BJ (cell line): ENCODE measurements at regions not wholly inside any gene's neighbourhood (a gene's known extent, or its start where the extent isn't known, plus 50 kb on each side); places are given as distances from the start of the nearest gene placed in this dataset.

Source experiments
- CTCF ChIA-PET: fragments of 350-600 bp; formaldehyde crosslinking; extraction: SDS; loops from one replicate; lab custom pipeline; 2021; ENCODE audit warnings: antibody characterized with exemption, inconsistent platforms; lab: Yijun Ruan, JAX
- POLR2A ChIA-PET: fragments of 300-600 bp; sonication (Branson Sonifier 250); formaldehyde crosslinking; extraction: SDS; loops from one replicate; lab custom pipeline; 2021; ENCODE audit warnings: antibody characterized with exemption; lab: Charles Lee
- DNase-seq: peaks from one replicate; pipeline ENCODE4 v3.0.0-alpha.2; 2011; ENCODE audit warnings: low read depth
- H3K27me3 ChIP-seq: 2 replicates; pipeline ENCODE4 v1.6.0; 2011; ENCODE audit warnings: low read length; ENCODE audit not compliant: control insufficient read depth, insufficient read depth
- H3K36me3 ChIP-seq: 2 replicates; pipeline ENCODE4 v1.5.1; 2011; ENCODE audit warnings: low read length; ENCODE audit not compliant: control insufficient read depth, insufficient read depth
- H3K4me3 ChIP-seq: 2 replicates; pipeline ENCODE4 v1.5.1; 2011; ENCODE audit warnings: low read depth, mild to moderate bottlenecking, control low read depth, low read length
- CTCF ChIP-seq: IDR thresholded peaks from 2 replicates; pipeline ENCODE4 v1.5.1; 2011; ENCODE audit warnings: low read depth, mild to moderate bottlenecking, control low read depth, inconsistent platforms, low read length, moderate library complexity; ENCODE audit not compliant: insufficient read depth

DNA sequence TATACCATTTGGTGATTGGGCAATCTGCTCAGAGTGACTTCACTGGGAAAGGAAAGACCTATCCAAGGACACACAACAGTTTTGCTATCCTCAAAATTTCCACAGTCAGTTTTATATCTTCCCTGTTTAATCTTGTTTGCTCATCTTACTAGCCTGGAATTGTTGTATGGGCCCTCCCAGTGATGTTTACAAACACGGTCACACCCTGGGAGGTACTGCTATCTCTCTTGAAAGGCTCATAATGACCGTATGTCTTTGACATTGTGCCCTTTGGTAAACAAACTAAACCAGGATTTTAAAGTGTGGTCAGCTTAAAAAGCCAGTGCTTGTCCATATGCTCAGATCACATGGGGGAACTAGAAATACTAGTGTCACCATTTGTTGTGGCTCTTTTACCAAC is 277.0 kb downstream of the CDH2 start:
- CTCF ChIA-PET = no interaction called here
- DNase-seq = no peak
- POLR2A ChIA-PET = no interaction called here
- no peak overlapping the region for H3K4me3 ChIP-seq
- H3K36me3 ChIP-seq = no peaks in the 10 kb centered on the region
- no peaks in the 10 kb centered on the region for H3K27me3 ChIP-seq
- TF ChIP-seq CTCF = no peak

- CTCF ChIA-PET = no interaction called here
- TF ChIP-seq CTCF = no peak
- no peaks in the 10 kb centered on the region for H3K36me3 ChIP-seq
- no peak for DNase-seq
- POLR2A ChIA-PET = no interaction called here
- no peak overlapping the region for H3K4me3 ChIP-seq
- no peaks in the 10 kb centered on the region for H3K27me3 ChIP-seq
These were observed 282.2 kb downstream of the CDH2 start for GRCh38 chr18:27894746-27895145.

DNA sequence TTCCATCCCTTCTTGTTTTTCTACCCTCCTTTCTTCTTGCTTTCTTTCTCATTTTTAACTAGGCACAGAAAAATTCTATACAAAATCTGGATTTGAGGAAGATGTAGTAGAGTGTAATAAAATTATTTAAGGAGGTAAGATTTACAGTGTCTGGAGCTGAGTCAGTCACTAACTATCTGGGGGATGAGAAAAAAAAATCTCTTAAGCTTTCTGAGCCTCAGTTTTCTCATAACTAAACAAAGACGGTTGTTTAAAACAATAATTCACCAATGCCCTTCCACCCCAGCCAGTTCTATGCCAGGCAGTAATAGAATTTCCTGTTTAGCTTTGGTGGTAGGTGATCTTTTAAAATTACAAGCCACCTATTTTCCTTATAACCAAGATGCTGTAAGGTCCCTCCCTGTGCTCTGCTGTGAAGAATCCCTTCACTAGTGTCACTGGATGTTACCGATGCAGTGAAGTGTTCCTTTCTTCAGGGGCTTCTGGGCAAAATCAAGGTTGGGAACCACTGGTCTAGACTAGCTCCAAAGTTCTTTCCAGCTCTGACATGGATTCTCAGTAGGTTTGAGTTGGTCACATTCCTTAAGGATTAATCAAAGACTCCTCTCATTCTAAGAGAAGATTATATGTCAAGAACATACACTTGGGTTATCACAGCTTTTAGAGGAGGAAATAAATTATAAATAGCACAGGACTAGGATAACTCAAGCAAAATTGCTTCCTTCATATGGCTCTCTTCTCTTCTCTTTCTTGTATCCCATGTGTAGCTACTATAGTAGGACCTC is 289.0 kb downstream of the CDH2 start:
- DNase-seq = no peak
- Histone ChIP-seq H3K27me3 (no peaks in the 10 kb centered on the region), H3K36me3 (no peaks in the 10 kb centered on the region), H3K4me3 (no peak overlapping the region)
- CTCF ChIA-PET = interaction anchor here (0.8 to 1.6 kb wide), 4 partner anchors 9 to 49 kb away, joined by 3 to 4 read pairs (median 4); no protein-coding TSS in a partner anchor
- POLR2A ChIA-PET = no interaction called here
- no peak for TF ChIP-seq CTCF

DNA sequence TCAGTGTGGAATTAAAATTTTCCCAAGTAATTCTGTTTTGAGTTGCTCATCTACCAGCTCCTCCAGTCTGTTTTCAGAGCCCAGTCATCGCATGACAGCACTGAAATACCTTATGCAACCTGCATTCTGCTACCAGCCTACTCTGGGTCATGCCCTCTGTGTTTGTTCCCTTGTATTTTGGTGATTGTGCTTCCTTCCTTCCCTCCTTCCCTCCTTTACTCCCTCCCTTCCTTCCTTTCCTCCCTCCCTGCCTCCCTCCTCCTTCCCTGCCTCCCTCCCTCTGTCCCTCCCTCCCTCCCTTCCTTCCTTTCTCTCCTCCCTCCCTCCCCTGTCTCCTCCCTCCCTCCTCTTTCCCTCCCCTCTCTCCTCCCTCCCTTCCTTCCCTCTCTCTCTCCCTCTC is 289.6 kb downstream of the CDH2 start:
- CTCF ChIA-PET = interaction anchor here (1.1 to 1.6 kb wide), 2 partner anchors 9 to 15 kb away, joined by 3 to 4 read pairs; no protein-coding TSS in a partner anchor
- POLR2A ChIA-PET = no interaction called here
- no peaks in the 10 kb centered on the region for H3K27me3 ChIP-seq
- H3K4me3 ChIP-seq = no peak overlapping the region
- no peak for TF ChIP-seq CTCF
- H3K36me3 ChIP-seq = no peaks in the 10 kb centered on the region
- no peak for DNase-seq

- ChIA-PET CTCF (no interaction called here), POLR2A (no interaction called here)
- Histone ChIP-seq H3K4me3 (no peak overlapping the region), H3K27me3 (no peaks in the 10 kb centered on the region), H3K36me3 (no peaks in the 10 kb centered on the region)
- no peak for TF ChIP-seq CTCF
- DNase-seq = no peak
These were observed 297.4 kb downstream of the CDH2 start for GRCh38 chr18:27879540-27879939.
